H1 (cell line): ENCODE measurements at regions not wholly inside any gene's neighbourhood (a gene's known extent, or its start where the extent isn't known, plus 50 kb on each side); places are given as distances from the start of the nearest gene placed in this dataset.

Experiments used
- CTCF ChIA-PET: fragments of 300-600 bp; sonication (Branson Sonifier 250); formaldehyde crosslinking; loops from one replicate; lab custom pipeline; 2021; ENCODE audit not compliant: partially characterized antibody; lab: Charles Lee
- POLR2A ChIA-PET: fragments of 300-600 bp; sonication (Branson Sonifier 250); formaldehyde crosslinking; loops from one replicate; lab custom pipeline; 2021; ENCODE audit warnings: inconsistent platforms; ENCODE audit not compliant: partially characterized antibody; lab: Charles Lee
- DNase-seq, 2 experiments: peaks; one replicate each; pipeline versions ENCODE4 v3.0.0 to v3.0.0-alpha.2; 2010 to 2022; ENCODE audit warnings: low spot score in 2 of 2, low read depth in 1 of 2, mixed read lengths in 1 of 2
- FAIRE-seq: peaks from 2 replicates; lab custom pipeline; 2011; peaks lifted over from hg19 to GRCh38; lab: Jason Lieb, UNC
- H2AFZ ChIP-seq: 2 replicates; pipeline ENCODE4 v1.8.1; 2012; ENCODE audit warnings: low read length, inconsistent platforms
- H2AK5ac ChIP-seq: 2 replicates; pipeline ENCODE4 v1.6.1; 2013; ENCODE audit warnings: low read depth, low read length
- H2BK120ac ChIP-seq: replicated peaks from 2 replicates; pipeline ENCODE3; 2013; ENCODE audit warnings: low read depth, low read length, inconsistent platforms
- H2BK12ac ChIP-seq: 2 replicates; pipeline ENCODE4 v1.6.1; 2013; ENCODE audit warnings: low read depth, low read length
- H2BK15ac ChIP-seq: 2 replicates; pipeline ENCODE4 v1.6.1; 2013; ENCODE audit warnings: low read length
- H2BK20ac ChIP-seq: 2 replicates; pipeline ENCODE4 v1.6.1; 2013; ENCODE audit warnings: low read length
- H2BK5ac ChIP-seq: 2 replicates; pipeline ENCODE4 v1.6.1; 2013; ENCODE audit warnings: low read depth, low read length
- H3K14ac ChIP-seq: 2 replicates; pipeline ENCODE4 v1.6.1; 2013; ENCODE audit warnings: inconsistent platforms; ENCODE audit not compliant: insufficient read length
- H3K18ac ChIP-seq: 2 replicates; pipeline ENCODE4 v1.6.1; 2013; ENCODE audit warnings: low read length; ENCODE audit errors: extremely low read depth
- H3K23ac ChIP-seq: 2 replicates; pipeline ENCODE4 v1.6.1; 2013; ENCODE audit warnings: inconsistent platforms; ENCODE audit not compliant: insufficient read length
- H3K23me2 ChIP-seq: 2 replicates; pipeline ENCODE4 v1.6.1; 2013; ENCODE audit warnings: low read depth, low read length
- H3K27ac ChIP-seq: 2 replicates; pipeline ENCODE4 v1.6.1; 2011; ENCODE audit warnings: low read depth, low read length, inconsistent platforms
- H3K27me3 ChIP-seq, 4 experiments: replicated peaks in 1 of 4; 1 replicate in 1 of 4; 2 replicates in 3 of 4; pipeline versions ENCODE4 v1.6.1 to v1.8.1; 2011 to 2013; ENCODE audit warnings: low read length in 3 of 4, mild to moderate bottlenecking in 3 of 4, inconsistent platforms in 2 of 4, mixed read lengths in 2 of 4, moderate library complexity in 1 of 4; ENCODE audit not compliant: control insufficient read depth in 3 of 4, insufficient read depth in 3 of 4; ENCODE audit errors: extremely low read depth in 1 of 4
- H3K36me3 ChIP-seq, 4 experiments: 2 replicates each; pipeline versions ENCODE4 v1.6.1 to v1.8.1; 2011 to 2013; ENCODE audit warnings: mild to moderate bottlenecking in 4 of 4, low read length in 3 of 4, moderate library complexity in 2 of 4, control low read depth in 1 of 4, inconsistent platforms in 1 of 4; ENCODE audit not compliant: insufficient read depth in 4 of 4, control insufficient read depth in 2 of 4
- H3K4ac ChIP-seq: replicated peaks from 2 replicates; pipeline ENCODE3; 2013; ENCODE audit warnings: low read length, low read depth, mixed read lengths, inconsistent platforms; ENCODE audit not compliant: insufficient read length
- H3K4me1 ChIP-seq, 4 experiments: replicated peaks in 1 of 4; 1 replicate in 1 of 4; 2 replicates in 3 of 4; pipeline versions ENCODE4 v1.6.1 to v1.8.1; 2011 to 2013; ENCODE audit warnings: low read length in 3 of 4, inconsistent platforms in 2 of 4, mixed read lengths in 1 of 4; ENCODE audit not compliant: insufficient read depth in 4 of 4, control insufficient read depth in 3 of 4
- H3K4me2 ChIP-seq, 2 experiments: 2 replicates each; pipeline versions ENCODE4 v1.6.1 to v1.8.1; 2011 to 2013; ENCODE audit warnings: low read depth in 2 of 2, low read length in 2 of 2, control low read depth in 1 of 2, inconsistent platforms in 1 of 2, mild to moderate bottlenecking in 1 of 2; ENCODE audit not compliant: insufficient read depth in 1 of 2
- H3K4me3 ChIP-seq, 4 experiments: fragments of 200-600, 300-600 bp in 1 of 4; sonication (generic), shearing (Covaris generic), sonication (Bioruptor Twin) in 1 of 4; 2 replicates each; pipeline versions ENCODE4 v1.5.1 to v1.8.1; 2011 to 2016; ENCODE audit warnings: low read length in 4 of 4, low read depth in 3 of 4, control low read depth in 2 of 4, inconsistent platforms in 2 of 4, mild to moderate bottlenecking in 2 of 4, mixed read lengths in 1 of 4, moderate library complexity in 1 of 4; ENCODE audit not compliant: insufficient read depth in 2 of 4; ENCODE audit errors: extremely low read depth in 1 of 4
- H3K56ac ChIP-seq: replicated peaks from 2 replicates; pipeline ENCODE3; 2013; ENCODE audit warnings: low read depth, mild to moderate bottlenecking, mixed read lengths, low read length, inconsistent platforms; ENCODE audit not compliant: insufficient read length
- H3K79me1 ChIP-seq: 2 replicates; pipeline ENCODE4 v1.6.1; 2013; ENCODE audit warnings: low read depth, low read length, control low read depth
- H3K79me2 ChIP-seq, 2 experiments: 2 replicates each; pipeline versions ENCODE4 v1.6.1 to v1.8.1; 2012 to 2013; ENCODE audit warnings: low read length in 2 of 2, mild to moderate bottlenecking in 2 of 2, inconsistent platforms in 1 of 2; ENCODE audit not compliant: insufficient read depth in 2 of 2, control insufficient read depth in 1 of 2
- H3K9ac ChIP-seq, 4 experiments: replicated peaks in 1 of 4; 1 replicate in 1 of 4; 2 replicates in 3 of 4; pipeline versions ENCODE4 v1.6.1 to v1.8.1; 2011 to 2013; ENCODE audit warnings: low read depth in 3 of 4, low read length in 3 of 4, control low read depth in 2 of 4, mild to moderate bottlenecking in 2 of 4, moderate library complexity in 2 of 4, inconsistent platforms in 1 of 4; ENCODE audit errors: extremely low read depth in 1 of 4
- H3K9me3 ChIP-seq, 2 experiments: 2 replicates each; pipeline versions ENCODE4 v1.6.1 to v1.8.1; 2012 to 2013; ENCODE audit warnings: mild to moderate bottlenecking in 2 of 2, moderate library complexity in 2 of 2, control low read depth in 1 of 2, inconsistent platforms in 1 of 2, low read depth in 1 of 2, low read length in 1 of 2, mixed read lengths in 1 of 2; ENCODE audit not compliant: insufficient read depth in 2 of 2
- H4K20me1 ChIP-seq, 2 experiments: replicated peaks in 1 of 2; 2 replicates each; pipeline versions ENCODE3 to v1.8.1; 2011 to 2013; ENCODE audit warnings: inconsistent platforms in 2 of 2, low read length in 2 of 2, mild to moderate bottlenecking in 1 of 2; ENCODE audit not compliant: insufficient read depth in 2 of 2, control insufficient read depth in 1 of 2
- H4K5ac ChIP-seq: 2 replicates; pipeline ENCODE4 v1.6.1; 2013; ENCODE audit warnings: low read length, low read depth, mixed read lengths, inconsistent platforms; ENCODE audit not compliant: insufficient read length
- H4K8ac ChIP-seq: 2 replicates; pipeline ENCODE4 v1.8.0; 2013; ENCODE audit warnings: mild to moderate bottlenecking, moderate library complexity, low read length, inconsistent platforms; ENCODE audit not compliant: insufficient read depth; ENCODE audit errors: extremely low read depth
- H4K91ac ChIP-seq: replicated peaks from 2 replicates; pipeline ENCODE3; 2013; ENCODE audit warnings: low read length, mixed read lengths, inconsistent platforms; ENCODE audit not compliant: insufficient read length
- ATF2 ChIP-seq: IDR thresholded peaks from 2 replicates; pipeline ENCODE4 v1.6.1; 2012; ENCODE audit warnings: low read length, inconsistent platforms
- E2F6 ChIP-seq: IDR thresholded peaks from 2 replicates; pipeline ENCODE4 v1.6.1; 2012; ENCODE audit warnings: inconsistent platforms
- EGR1 ChIP-seq: IDR thresholded peaks from 2 replicates; pipeline ENCODE4 v1.6.1; 2011; ENCODE audit warnings: low read depth, low read length, borderline replicate concordance
- GTF2F1 ChIP-seq: IDR thresholded peaks from 2 replicates; pipeline ENCODE4 v1.6.1; 2012; ENCODE audit warnings: low read depth, low read length, improper control_type of control experiment, borderline replicate concordance
- NRF1 ChIP-seq: IDR thresholded peaks from 2 replicates; pipeline ENCODE4 v1.6.1; 2011; ENCODE audit warnings: mild to moderate bottlenecking, low read depth, low read length, improper control_type of control experiment
- RBBP5 ChIP-seq: IDR thresholded peaks from 2 replicates; pipeline ENCODE4 v1.7.1; 2012; ENCODE audit warnings: low read depth, mild to moderate bottlenecking, inconsistent platforms, low read length, moderate library complexity, borderline replicate concordance
- WGBS, 2 experiments: shearing (Covaris generic) in 1 of 2; methylation state at CpG; one replicate each; pipeline versions ENCODE4 v1.1.6 to v1.1.7; 2013 to 2015; ENCODE audit warnings: low lambda C conversion rate in 2 of 2, mixed read lengths in 2 of 2, inconsistent platforms in 1 of 2, low coverage in 1 of 2, missing lambda C conversion rate in 1 of 2; ENCODE audit not compliant: insufficient replicate concordance in 2 of 2, insufficient coverage in 1 of 2, insufficient read length in 1 of 2; ENCODE audit errors: extremely low coverage in 1 of 2, missing lambda C conversion rate in 1 of 2; 5-methylcytosine and 5-hydroxymethylcytosine counted together
- TF ChIP-seq, protein P1 (sequence below), 3 experiments: IDR thresholded peaks; 1 replicate in 2 of 3; 2 replicates in 1 of 3; pipeline versions ENCODE4 v1.5.1 to v1.6.1; 2011; ENCODE audit warnings: low read length in 3 of 3, mild to moderate bottlenecking in 3 of 3, inconsistent platforms in 2 of 3, low read depth in 1 of 3, moderate library complexity in 1 of 3; ENCODE audit not compliant: insufficient read depth in 1 of 3; ENCODE audit errors: control extremely low read depth in 1 of 3
- TF ChIP-seq, protein P2 (sequence below): IDR thresholded peaks from 2 replicates; pipeline ENCODE4 v1.6.1; 2011; ENCODE audit warnings: low read length, improper control_type of control experiment

GRCh38 chr15:96460106-96460505, 129.6 kb downstream of the NR2F2 start:
- H2BK12ac ChIP-seq: no peak overlapping the region
- TF ChIP-seq, protein P1, sequence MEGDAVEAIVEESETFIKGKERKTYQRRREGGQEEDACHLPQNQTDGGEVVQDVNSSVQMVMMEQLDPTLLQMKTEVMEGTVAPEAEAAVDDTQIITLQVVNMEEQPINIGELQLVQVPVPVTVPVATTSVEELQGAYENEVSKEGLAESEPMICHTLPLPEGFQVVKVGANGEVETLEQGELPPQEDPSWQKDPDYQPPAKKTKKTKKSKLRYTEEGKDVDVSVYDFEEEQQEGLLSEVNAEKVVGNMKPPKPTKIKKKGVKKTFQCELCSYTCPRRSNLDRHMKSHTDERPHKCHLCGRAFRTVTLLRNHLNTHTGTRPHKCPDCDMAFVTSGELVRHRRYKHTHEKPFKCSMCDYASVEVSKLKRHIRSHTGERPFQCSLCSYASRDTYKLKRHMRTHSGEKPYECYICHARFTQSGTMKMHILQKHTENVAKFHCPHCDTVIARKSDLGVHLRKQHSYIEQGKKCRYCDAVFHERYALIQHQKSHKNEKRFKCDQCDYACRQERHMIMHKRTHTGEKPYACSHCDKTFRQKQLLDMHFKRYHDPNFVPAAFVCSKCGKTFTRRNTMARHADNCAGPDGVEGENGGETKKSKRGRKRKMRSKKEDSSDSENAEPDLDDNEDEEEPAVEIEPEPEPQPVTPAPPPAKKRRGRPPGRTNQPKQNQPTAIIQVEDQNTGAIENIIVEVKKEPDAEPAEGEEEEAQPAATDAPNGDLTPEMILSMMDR (IDR thresholded peaks at IDR 0.05; ENCODE audit: control extremely low read depth in 1 of 3, insufficient read depth in 1 of 3, low read depth in 1 of 3, low read length in 3 of 3): no peak
- TF ChIP-seq, protein P2, sequence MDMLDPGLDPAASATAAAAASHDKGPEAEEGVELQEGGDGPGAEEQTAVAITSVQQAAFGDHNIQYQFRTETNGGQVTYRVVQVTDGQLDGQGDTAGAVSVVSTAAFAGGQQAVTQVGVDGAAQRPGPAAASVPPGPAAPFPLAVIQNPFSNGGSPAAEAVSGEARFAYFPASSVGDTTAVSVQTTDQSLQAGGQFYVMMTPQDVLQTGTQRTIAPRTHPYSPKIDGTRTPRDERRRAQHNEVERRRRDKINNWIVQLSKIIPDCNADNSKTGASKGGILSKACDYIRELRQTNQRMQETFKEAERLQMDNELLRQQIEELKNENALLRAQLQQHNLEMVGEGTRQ: no peak
- TF ChIP-seq GTF2F1: no peak
- TF ChIP-seq RBBP5: no peak
- TF ChIP-seq E2F6: no peak
- no peak for TF ChIP-seq ATF2
- no peak for TF ChIP-seq EGR1
- TF ChIP-seq NRF1: no peak

More at GRCh38 chr15:96460106-96460505, 129.6 kb downstream of the NR2F2 start:
- Histone ChIP-seq H2AK5ac (no peak overlapping the region), H3K23me2 (no peaks in the 10 kb centered on the region), H2AFZ (no peak overlapping the region), H4K20me1 (no peaks in the 10 kb centered on the region), H3K9ac (no peak overlapping the region), H3K9me3 (no peaks in the 10 kb centered on the region), H3K4me2 (no peak overlapping the region), H2BK120ac (no peak overlapping the region), H3K23ac (no peak overlapping the region), H3K4ac (no peak overlapping the region), H3K36me3 (no peaks in the 10 kb centered on the region), H3K4me3 (no peak overlapping the region), H3K79me2 (no peaks in the 10 kb centered on the region), H4K91ac (no peak overlapping the region), H4K5ac (no peak overlapping the region), H3K27ac (no peak overlapping the region), H3K79me1 (no peaks in the 10 kb centered on the region), H3K4me1 (no peaks in the 10 kb centered on the region), H4K8ac (no peak overlapping the region), H2BK15ac (no peak overlapping the region), H2BK20ac (no peak overlapping the region), H3K18ac (no peak overlapping the region), H3K14ac (no peak overlapping the region), H2BK5ac (no peak overlapping the region), H3K56ac (no peak overlapping the region), H3K27me3 (no peaks in the 10 kb centered on the region)
- FAIRE-seq (no peak), DNase-seq (no peak)
- 96% methylated on average over 1 of the region's 1 CpG; no CpG with 5 or more reads in 1 of the 2 experiments for WGBS, 2 experiments
- ChIA-PET POLR2A (no interaction called here), CTCF (no interaction called here)
